ENCODE measurements at regions not wholly inside any gene's neighbourhood (a gene's known extent, or its start where the extent isn't known, plus 50 kb on each side); places are given as distances from the start of the nearest gene placed in this dataset.
A peak's percentile ranks its signal among the peaks of the same experiment; 100 is the strongest.

DNA sequence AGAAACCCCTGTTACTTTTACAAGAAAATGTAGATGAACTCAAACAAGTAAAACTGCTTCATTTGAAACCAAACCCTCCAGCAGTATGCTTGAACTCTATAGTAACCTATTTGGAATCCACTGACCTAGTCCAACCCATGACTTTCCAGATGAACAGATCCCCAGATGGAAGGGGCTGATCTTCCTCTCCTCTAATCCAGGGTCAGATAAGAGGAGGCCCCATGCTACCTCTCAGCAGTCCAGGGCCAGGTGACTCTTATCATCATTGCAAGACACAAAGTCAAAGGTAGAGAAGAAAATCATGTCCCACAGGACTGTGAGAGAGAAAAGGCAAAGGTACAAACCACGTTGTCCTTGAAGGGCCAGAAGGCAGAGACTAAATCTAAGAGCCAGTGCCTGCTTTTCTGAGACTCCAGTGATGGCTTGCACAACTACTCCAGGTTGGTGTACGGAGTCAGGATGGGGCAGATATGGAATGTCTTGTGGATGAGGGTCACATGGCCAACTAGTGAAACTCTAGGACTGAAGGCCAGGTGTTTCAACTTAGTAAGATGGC is 81.4 kb upstream of the MYLIP start:
- Histone ChIP-seq H3K4me1 (peaks cover 0 to 24% (median 3%) of the 10 kb centered on the region in 4 donors), H3K9me3 (no peaks in the 10 kb centered on the region), H3K4me3 (no peak overlapping the region), H3K27me3 (no peaks in the 10 kb centered on the region), H3K36me3 (no peaks in the 10 kb centered on the region), H3K27ac (no peak overlapping the region)
- intact Hi-C loops (cut with DNase I; ENCODE audit: low total_unique reads), result no loop called here
- DNase-seq, result no peak
- TF ChIP-seq, protein P1, sequence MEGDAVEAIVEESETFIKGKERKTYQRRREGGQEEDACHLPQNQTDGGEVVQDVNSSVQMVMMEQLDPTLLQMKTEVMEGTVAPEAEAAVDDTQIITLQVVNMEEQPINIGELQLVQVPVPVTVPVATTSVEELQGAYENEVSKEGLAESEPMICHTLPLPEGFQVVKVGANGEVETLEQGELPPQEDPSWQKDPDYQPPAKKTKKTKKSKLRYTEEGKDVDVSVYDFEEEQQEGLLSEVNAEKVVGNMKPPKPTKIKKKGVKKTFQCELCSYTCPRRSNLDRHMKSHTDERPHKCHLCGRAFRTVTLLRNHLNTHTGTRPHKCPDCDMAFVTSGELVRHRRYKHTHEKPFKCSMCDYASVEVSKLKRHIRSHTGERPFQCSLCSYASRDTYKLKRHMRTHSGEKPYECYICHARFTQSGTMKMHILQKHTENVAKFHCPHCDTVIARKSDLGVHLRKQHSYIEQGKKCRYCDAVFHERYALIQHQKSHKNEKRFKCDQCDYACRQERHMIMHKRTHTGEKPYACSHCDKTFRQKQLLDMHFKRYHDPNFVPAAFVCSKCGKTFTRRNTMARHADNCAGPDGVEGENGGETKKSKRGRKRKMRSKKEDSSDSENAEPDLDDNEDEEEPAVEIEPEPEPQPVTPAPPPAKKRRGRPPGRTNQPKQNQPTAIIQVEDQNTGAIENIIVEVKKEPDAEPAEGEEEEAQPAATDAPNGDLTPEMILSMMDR (IDR thresholded peaks at IDR 0.05), result no peak
- TF ChIP-seq POLR2AphosphoS5 (IDR thresholded peaks at IDR 0.05) (no peak), EP300 (IDR thresholded peaks at IDR 0.05) (no peak), POLR2A (IDR thresholded peaks at IDR 0.05) (no peak)
- WGBS, 5 donors, result 54 to 100% (median 85%) methylated on average over 2 of the region's 2 CpGs

GRCh38 chr6:16045238-16045637 is 83.6 kb upstream of the MYLIP start:
- no peak overlapping the region for H3K4me3 ChIP-seq
- intact Hi-C loops (cut with DNase I; ENCODE audit: low total_unique reads), result no loop called here
- H3K27ac ChIP-seq, result no peak overlapping the region
- peaks cover 0 to 5% (median 2%) of the 10 kb centered on the region in 4 donors for H3K9me3 ChIP-seq
- no peaks in the 10 kb centered on the region for H3K27me3 ChIP-seq
- H3K4me1 ChIP-seq, result peaks cover 0 to 28% (median 3%) of the 10 kb centered on the region in 4 donors
- H3K36me3 ChIP-seq, result no peaks in the 10 kb centered on the region
- TF ChIP-seq POLR2A (IDR thresholded peaks at IDR 0.05), result no peak
- no peak for TF ChIP-seq EP300 (IDR thresholded peaks at IDR 0.05)
- TF ChIP-seq, protein P1 (IDR thresholded peaks at IDR 0.05), result no peak
- TF ChIP-seq POLR2AphosphoS5 (IDR thresholded peaks at IDR 0.05), result no peak
- peak in 1 of 2 donors; percentile 31 for DNase-seq
- WGBS, 5 donors, result 52 to 64% (median 59%) methylated on average over 4 of the region's 4 CpGs

DNA sequence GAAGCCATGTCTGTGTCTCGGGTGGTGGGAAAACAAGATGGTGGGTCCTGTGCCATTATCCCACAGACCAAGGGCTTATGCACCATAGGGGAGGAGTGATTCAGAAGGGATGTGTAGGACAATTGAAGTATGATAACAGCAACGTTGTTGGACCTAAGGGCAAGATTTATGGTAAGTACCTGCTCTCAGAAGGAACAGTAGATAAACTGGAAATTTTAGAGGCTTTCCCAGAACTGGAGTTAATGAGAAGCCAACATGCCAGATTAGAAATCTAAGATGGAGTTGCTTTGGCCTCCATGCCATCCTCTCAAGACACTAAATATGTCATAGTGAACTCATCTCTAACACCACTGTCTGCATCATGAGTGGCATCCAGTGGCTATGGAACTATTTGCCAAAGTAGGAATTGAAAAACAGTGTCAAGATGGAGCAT is 84.7 kb upstream of the MYLIP start:
- Histone ChIP-seq H3K4me3 (no peak overlapping the region), H3K27me3 (no peaks in the 10 kb centered on the region), H3K27ac (peak overlapping the region in 1 of 5 donors; percentile 35), H3K36me3 (no peaks in the 10 kb centered on the region), H3K4me1 (peaks cover 0 to 23% (median 3%) of the 10 kb centered on the region in 4 donors), H3K9me3 (peaks cover 0 to 7% (median 3%) of the 10 kb centered on the region in 4 donors)
- intact Hi-C loops (cut with DNase I; ENCODE audit: low total_unique reads), result no loop called here
- TF ChIP-seq POLR2AphosphoS5 (IDR thresholded peaks at IDR 0.05), result no peak
- no peak for TF ChIP-seq EP300 (IDR thresholded peaks at IDR 0.05)
- TF ChIP-seq, protein P1 (IDR thresholded peaks at IDR 0.05), result no peak
- TF ChIP-seq POLR2A (IDR thresholded peaks at IDR 0.05), result no peak
- WGBS, 5 donors, result 57 to 77% (median 68%) methylated on average over 2 of the region's 2 CpGs
- DNase-seq, result no peak

- 61 to 80% (median 71%) methylated on average over 5 of the region's 5 CpGs for WGBS, 5 donors
- Histone ChIP-seq H3K4me3 (no peak overlapping the region), H3K27ac (peak overlapping the region in 2 of 5 donors; percentile 15 to 35), H3K4me1 (peaks cover 0 to 23% (median 3%) of the 10 kb centered on the region in 4 donors), H3K9me3 (peaks cover 0 to 7% (median 3%) of the 10 kb centered on the region in 4 donors), H3K36me3 (no peaks in the 10 kb centered on the region), H3K27me3 (no peaks in the 10 kb centered on the region)
- peak in 1 of 3 donors; percentile 26 for TF ChIP-seq POLR2AphosphoS5 (IDR thresholded peaks at IDR 0.05)
- no peak for TF ChIP-seq POLR2A (IDR thresholded peaks at IDR 0.05)
- intact Hi-C loops (cut with DNase I; ENCODE audit: low total_unique reads), result no loop called here
- DNase-seq, result peak in 1 of 2 donors; percentile 58
These were observed 85.4 kb upstream of the MYLIP start for GRCh38 chr6:16043171-16044135.

All from stomach (tissue), 8 donors.